A204.1 (cell line): ENCODE measurements at regions not wholly inside any gene's neighbourhood (a gene's known extent, or its start where the extent isn't known, plus 50 kb on each side); places are given as distances from the start of the nearest gene placed in this dataset.
"Not testable (repeated sequence)": the region's sequence is repeated elsewhere in the genome, so short reads cannot be mapped to it uniquely, and the experiment has no call there.

Experiments
- FAIRE-seq: peaks from 2 replicates; lab custom pipeline; 2012; peaks lifted over from hg19 to GRCh38; lab: Jason Lieb, UNC

DNA sequence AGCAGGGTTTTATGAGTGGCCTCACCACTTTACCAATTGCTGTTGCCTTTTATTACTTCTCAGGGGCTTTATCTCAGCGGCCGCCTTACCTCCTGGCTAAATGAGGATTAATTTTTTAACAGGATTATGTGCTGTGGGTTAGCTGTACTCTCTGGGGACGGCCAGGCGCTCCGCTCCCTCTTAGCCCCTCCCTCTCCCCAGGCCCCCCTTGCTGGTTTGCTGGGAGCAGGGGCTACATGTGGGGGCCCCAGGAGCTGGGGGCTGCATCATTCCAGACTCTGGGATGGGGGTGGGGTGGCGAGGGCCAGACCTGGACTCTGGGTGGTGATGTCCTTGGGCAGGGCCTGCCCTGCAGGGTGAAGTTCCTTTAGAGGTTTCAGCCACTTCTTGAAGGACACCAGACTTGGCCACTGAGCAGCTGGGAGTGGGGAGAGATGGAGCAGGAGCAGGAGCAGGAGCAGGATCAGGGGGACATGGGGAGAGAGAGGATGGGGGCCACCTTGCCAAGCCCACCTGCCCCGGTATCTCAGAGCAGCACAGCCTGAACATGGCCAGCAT is 196.1 kb downstream of the GOLGA6L6 start:
- FAIRE-seq, result no peak

DNA sequence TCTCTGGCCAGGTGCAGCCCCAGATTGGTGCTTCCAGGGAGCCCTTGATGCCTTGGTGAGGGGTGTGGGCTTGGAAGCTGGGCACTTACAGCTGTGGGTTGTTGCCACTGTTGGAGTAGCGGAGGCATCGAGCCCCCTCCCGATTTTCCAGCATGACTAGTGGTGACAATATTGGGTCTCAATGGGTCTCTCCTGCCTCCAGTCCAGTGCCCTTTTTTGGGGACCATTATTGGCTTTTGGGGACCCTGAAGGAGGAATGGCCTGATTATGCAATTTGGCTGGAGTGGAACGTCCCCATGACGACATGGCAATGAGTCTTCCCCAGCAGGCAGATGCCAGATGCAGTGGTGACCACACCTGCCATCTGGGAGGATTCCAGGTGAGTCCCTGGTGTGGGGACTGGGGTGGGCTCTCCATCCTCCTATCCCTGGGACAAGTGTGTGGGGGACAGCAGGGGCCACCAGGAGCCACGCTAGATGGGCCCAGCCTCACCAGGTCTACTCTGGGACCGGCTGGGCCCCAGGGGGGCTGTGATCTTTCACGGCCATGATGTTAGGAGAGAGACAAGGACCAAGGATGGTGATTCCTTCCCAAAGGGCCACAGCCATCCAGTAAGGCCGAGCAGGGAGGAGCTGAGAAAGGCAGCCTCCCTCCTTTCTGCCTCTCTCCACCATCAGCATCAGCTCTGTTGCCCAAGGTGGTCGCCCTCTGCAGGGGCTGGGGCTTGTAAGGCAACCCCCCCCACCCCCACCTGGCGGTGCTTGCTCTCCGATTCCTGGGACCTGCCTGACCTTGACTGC is 196.8 kb downstream of the GOLGA6L6 start:
- no peak for FAIRE-seq

DNA sequence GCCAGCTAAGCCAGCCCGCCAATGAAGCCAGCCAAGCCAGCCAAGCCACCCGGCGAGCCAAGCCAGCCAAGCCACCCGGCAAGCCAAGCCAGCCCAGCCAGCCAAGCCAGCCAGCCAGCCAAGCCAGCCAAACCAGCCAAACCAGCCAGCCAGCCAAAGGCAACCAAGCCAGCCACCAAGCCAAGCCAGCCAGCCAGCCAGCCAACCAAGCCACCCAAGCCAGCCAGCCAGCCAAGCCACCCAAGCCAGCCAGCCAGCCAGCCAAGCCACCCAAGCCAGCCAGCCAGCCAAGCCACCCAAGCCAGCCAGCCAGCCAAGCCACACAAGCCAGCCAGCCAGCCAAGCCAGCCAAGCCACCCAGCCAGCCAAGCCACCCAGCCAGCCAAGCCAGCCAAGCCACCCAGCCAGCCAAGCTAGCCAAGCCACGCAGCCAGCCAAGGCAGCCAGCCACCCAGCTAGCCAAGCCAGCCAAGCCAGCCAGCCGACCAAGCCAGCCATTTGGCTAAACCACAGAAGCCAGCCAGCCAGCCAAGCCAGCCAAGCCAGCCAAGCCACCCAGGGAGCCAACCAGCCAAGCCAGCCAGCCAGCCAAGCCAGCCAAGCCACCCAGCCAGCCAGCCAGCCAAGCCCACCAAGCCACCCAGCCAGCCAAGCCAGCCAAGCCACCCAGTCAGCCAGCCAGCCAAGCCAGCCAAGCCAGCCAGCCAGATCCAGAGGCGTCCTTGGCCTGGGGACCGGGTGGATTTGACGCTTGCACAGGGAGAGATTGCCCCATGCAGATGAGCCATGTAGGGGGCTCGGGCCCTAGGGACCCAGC is 198.0 kb downstream of the GOLGA6L6 start:
- FAIRE-seq, result not testable (repeated sequence)

DNA sequence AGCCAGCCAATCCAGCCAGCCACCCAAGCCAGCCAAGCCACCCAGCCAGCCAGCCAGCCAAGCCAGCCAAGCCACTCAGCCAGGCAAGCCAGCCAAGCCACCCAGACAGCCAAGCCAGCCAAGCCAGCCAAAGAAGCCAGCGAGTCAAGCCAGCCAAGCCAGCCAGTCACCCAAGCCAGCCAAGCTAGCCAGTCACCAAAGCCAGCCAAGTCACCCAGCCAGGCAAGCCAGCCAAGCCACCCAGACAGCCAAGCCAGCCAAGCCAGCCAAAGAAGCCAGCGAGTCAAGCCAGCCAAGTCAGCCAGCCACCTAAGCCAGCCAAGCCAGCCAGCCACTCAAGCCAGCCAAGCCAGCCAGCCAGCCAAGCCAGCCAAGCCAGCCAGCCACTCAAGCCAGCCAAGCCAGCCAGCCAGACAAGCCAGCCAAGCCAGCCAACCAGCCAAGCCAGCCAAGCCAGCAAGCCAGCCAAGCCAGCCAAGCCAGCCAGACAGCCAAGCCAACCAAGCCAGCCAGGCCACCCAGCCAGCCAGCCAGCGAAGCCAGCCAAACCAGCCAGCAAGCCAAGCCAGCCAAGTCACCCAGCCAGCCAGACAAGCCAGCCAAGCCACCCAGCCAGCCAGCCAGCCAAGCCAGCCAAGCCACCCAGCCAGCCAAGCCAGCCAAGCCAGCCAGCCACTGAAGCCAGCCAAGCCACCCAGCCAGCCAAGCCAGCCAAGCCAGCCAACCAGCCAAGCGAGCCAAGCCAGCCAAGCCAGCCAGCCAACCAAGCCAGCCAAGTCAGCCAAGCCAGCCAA is 198.8 kb downstream of the GOLGA6L6 start:
- not testable (repeated sequence) for FAIRE-seq

DNA sequence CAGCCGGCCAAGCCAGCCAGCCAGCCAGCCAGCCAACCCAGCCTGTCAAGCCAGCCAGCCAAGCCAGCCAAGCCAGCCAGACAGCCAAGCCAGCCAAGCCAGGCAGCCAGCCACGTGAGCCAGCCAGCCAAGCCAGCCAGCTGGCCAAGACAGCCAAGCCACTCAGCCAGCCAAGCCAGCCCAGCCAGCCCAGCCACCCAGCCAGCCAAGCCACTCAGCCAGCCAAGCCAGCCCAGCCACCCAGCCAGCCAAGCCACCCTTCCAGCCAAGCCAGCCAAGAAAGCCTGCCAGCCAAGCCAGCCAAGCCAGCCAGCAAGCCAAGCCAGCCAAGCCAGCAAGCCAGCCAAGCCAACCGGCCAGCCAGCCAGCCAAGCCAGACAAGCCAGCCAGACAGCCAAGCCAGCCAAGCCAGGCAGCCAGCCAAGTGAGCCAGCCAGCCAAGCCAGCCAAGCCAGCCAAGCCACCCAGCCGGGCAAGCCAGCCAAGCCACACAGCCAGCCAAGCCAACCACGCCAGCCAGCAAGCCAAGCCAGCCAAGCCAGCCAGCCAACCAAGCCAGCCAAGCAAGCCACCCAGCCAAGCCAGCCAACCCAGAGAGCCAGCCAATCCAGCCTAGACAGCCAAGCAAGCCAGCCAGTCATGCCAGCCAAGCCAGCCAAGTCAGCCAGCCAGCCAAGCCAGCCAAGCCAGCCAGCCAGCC is 199.5 kb downstream of the GOLGA6L6 start:
- FAIRE-seq, result no peak

DNA sequence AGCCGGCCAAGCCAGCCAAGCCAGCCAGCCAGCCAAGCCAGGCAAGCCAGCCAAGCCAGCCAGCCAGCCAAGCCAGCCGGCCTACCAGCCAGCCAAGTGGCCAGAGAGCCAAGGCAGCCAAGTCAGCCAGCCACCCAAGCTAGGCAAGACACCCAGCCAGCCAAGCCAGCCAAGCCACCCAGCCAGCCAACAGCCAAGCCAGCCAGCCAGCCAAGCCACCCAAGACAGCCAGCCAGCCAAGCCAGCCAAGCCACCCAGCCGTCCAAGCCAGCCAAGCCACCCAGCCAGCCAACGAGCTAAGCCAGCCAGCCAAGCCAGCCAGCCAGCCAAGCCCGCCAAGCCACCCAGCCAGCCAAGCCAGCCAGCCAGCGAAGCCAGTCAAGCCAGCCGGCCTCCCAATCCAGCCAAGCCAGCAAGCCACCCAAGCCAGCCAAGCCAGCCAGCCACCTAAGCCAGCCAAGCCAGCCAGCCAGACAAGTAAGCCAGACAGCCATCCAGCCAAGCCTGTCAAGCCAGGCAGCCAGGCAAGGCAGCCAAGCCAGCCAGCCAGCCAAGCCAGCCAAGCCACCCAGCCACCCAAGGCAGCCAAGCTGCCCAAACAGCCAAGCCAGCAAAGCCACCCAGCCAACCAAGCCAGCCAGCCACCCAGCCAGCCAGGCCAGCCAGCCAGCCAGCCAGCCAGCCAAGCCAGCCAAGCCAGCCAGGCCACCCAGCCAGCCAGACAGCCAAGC is 200.5 kb downstream of the GOLGA6L6 start:
- FAIRE-seq, result no peak

DNA sequence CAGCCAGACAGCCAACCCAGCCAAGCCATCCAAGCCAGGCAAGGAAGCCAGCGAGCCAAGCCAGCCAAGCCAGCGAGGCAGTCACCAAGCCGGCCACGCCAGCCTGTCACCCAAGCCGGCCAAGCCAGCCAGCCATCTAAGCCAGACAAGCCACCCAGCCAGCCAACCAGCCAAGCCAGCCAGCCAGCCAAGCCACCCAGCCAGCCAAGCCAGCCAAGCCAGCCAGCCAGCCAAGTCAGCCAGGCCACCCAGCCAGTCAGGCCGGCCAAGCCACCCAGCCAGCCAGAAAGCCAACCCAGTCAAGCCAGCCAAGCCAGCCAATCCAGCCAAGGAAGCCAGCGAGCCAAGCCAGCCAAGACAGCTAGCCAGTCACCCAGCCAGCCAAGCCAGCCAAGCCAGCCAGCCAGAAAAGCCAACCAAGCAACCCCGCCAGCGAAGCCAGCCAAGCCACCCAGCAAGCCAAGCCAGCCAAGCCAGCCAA is 201.2 kb downstream of the GOLGA6L6 start:
- no peak for FAIRE-seq

DNA sequence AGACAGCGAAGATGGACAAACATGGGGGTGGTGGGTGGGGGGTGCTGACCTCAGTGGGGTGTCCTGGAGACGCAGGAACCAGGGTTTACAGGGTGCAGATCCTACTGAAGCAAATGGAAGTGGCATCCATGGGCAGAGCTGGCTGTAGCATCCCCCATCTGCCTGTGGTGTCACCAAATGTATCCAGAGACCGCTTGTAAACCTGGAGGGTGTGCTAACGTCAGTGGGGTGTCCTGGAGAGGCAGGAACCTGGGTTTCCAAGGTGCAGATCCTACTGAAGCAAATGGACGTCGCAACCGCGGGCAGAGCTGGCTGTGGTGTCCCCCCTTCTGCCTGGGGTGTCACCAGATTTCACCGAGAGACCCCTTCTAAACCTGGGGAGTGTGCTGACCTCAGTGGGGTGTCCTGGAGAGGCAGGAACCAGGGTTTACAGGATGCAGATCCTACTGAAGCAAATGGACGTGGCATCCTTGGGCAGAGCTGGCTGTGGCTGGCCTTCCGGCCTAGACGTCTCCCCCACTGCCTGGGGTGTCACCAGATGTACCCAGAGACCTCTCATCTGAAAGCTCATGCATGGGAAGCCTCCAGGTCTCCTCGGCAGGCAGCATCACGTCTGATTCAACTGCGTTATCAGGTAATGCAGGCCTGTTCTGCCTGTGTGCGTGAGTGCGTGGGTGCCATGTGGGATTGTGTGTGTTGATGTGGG is 202.4 kb downstream of the GOLGA6L6 start:
- FAIRE-seq, result not testable (repeated sequence)

DNA sequence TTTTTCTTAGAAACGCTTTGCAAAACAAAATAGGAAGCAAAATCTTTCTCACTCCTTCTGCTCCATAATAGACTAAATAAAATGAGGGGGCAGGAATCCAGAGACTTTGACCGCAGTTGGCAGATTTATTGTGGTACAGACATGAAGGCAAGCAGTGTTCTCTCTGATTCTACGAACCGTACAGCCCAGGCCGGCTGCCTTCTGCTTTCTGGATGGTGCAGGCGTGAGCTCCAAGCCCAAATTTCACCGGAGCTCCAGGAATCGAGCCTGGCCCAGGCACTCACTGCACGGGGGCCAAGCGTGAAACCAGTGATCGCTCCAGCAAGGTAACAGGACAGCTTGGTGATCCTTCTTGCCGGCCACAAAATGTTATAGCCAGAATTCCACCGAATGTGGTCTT is 202.9 kb downstream of the GOLGA6L6 start:
- not testable (repeated sequence) for FAIRE-seq

DNA sequence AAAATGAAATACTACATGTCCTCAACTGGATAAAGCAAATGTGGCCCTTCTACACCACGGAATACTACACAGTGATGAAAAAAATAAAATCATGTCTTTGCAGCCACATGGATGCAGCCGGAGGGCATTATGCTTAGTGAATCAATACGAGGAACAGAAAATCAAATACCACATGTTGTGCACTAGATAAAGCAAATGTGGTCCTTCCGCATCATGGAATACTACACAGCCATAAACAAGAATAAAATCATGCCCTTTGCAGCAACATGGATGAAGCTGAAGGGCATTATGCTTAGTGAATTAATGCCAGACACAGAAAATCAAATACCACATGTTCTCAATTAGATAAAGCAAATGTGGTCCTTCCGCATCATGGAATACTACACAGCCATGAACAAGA is 204.4 kb downstream of the GOLGA6L6 start:
- FAIRE-seq, result not testable (repeated sequence)

DNA sequence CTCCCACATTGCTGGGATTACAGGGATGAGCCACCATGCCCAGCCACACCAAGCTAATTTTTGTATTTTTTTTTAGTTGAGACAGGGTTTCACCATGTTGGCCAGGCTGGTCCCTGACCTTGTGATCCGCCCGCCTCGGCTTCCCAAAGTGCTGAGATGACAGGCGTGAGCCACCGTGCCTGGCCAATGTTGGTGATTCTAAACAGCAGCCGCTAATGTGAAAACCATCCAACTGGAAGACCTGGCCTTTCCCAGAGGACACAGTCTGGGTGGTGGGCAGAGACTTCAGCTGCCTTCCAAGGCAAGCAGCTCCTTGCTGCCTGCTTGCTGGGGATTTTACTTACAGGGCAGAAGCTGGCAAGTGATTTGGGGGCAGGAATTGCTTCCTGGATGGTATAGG is 207.1 kb downstream of the GOLGA6L6 start:
- FAIRE-seq, result not testable (repeated sequence)

DNA sequence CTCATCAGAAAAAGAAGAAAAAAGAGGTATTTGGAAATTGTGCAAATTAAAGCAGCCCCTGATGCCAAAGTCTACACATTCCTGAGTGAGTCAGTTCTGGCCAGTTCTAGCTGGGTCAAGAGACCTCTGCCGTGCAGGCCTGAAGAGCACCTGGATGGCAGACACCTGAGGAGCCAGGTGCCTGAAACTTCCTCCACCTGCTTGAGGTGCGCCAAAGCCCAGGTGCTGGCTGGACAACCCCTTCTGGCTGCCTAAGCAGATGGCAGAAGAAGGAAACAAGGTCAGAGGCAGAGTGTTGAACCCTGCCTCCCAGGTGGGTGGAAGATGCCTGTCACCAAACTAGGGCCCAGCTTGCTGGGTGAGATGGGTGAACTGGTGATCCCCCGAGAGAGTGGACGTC is 215.8 kb downstream of the GOLGA6L6 start:
- FAIRE-seq, result not testable (repeated sequence)

DNA sequence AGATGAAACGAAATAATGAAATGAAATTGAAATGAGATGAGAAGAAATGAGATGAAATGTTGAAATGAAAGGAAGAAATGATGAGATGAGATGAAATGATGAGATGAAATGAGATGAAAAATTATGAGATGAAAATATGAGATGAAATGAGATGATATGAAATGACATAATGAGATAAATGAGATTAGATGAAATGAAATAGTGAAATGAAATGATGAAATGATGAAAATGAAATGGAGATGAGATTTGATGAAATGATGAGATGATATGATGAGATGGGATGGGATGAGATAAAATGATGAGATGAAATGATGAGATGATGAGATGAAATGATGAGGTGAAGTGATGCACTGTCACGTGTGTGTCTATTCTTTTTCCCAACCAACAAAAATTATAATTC is 224.5 kb downstream of the GOLGA6L6 start:
- not testable (repeated sequence) for FAIRE-seq

DNA sequence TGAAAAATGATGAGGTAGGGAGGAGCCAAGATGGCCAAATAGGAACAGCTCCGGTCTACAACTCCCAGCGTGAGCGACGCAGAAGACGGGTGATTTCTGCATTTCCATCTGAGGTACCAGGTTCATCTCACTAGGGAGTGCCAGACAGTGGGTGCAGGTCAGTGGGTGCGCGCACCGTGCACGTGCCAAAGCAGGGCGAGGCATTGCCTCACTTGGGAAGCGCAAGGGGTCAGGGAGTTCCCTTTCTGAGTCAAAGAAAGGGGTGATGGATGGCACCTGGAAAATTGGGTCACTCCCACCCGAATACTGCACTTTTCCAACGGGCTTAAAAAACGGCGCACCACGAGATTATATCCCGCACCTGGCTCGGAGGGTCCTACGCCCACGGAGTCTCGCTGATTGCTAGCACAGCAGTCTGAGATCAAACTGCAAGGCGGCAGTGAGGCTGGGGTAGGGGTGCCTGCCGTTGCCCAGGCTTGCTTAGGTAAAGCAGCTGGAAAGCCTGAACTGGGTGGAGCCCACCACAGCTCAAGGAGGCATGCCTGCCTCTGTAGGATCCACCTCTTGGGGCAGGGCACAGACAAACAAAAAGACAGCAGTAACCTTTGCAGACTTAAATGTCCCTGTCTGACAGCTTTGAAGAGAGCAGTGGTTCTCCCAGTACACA is 230.5 kb downstream of the GOLGA6L6 start:
- not testable (repeated sequence) for FAIRE-seq

DNA sequence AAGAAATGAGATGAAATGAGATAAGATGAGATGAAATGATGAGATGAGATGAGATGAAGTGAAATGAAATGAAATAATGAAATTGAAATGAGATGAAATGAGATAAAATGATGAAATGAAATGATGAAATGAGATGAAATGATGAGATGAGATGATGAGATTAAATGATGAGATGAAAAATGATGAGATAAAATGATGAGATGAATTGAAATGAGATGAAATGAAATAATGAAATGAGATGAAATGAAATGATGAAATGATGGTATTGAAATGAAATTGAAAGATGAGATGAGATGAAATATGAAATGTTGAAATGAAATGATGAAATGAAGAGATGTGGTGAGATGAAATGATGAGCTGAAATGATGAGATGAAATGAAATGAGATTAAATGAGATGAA is 231.0 kb downstream of the GOLGA6L6 start:
- no peak for FAIRE-seq

DNA sequence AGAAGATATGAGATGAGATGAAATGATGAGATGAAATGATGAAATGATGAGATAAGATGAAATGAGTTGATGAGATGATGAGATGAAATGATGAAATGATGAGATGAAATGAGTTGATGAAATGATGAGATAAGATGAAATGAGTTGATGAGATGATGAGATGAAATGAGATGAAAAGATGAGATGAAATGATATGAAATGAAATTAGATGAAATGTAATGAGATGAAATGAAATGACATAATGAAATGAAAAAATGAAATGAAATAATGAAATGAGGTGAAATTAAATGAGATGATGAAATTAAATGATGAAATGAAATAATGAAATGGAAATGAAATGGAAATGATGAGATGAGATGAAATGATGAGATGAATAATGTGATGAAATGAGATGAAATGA is 231.6 kb downstream of the GOLGA6L6 start:
- FAIRE-seq, result not testable (repeated sequence)

DNA sequence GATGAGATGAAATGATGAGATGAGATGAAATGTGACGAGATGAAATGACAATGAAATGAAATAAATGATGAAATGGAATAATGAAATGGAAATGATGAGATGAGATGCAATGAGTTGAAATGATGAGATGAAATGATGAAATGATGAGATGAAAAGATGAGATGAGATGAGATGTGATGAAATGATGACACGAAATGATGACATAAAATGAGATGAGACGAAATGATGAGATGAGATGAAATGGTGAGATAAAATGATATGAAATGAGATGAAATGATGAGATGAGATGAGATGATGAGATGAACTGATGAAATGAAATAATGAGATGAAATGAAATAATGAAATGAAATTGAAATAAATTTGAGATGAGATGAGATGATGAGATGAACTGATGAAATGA is 232.2 kb downstream of the GOLGA6L6 start:
- FAIRE-seq, result not testable (repeated sequence)

DNA sequence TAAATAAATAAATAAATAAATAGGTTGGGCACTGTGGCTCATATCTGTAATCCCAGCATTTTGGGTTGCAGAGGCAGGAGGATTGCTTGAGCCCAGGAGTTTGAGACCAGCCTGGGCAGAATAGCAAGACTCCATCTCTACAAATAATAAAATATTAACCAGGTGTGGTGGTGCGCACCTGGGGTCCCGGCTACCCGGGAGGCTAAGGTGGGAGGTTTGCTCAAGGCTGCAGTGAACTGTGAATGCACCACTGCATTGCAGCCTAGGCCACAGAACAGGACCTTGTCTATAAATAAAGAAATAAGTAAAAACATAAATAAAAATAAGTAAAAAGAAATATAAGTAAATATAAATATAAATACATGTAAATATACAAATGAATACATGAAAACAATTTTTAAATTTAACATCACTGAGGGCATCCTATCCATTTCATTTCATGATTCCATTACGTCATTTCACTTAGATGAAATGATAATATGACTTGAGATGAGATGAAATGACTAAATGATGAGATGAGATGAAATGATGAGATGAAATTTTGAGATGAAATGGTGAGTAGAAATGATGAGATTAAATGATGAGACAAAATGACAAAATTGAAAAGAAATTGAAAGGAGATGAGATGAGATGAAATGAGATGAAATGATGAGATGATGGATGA is 233.4 kb downstream of the GOLGA6L6 start:
- not testable (repeated sequence) for FAIRE-seq

DNA sequence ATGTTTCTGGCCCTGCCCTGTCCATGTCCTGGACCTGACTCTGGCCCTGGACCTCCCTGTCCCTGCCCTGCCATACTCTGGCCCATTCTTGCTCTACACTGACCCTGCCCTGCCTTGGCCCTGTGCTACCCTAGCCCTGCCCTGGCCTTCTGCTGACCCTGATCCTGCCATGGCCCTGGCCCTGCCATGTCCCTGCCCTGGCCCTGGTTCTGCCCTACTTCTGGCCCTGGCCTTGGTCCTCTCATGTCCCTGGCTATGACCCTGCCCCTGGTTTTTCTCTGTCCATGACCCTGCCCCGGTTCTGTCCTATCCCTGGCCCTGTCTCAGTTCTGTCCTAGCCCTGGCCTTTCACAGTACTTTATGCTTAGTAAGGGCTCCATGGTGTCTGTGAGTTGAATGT is 234.5 kb downstream of the GOLGA6L6 start:
- not testable (repeated sequence) for FAIRE-seq
